MM.1S (cell line): ENCODE measurements at regions not wholly inside any gene's neighbourhood (a gene's known extent, or its start where the extent isn't known, plus 50 kb on each side); places are given as distances from the start of the nearest gene placed in this dataset.

Experiments used
- DNase-seq: peaks from one replicate; pipeline ENCODE4 v3.0.0-alpha.2; 2015
- H2AFZ ChIP-seq: fragments of 300-600 bp; sonication (generic); 2 replicates; pipeline ENCODE4 v1.6.0; 2016; ENCODE audit warnings: antibody characterized with exemption, low read length
- H3F3A ChIP-seq: fragments of 300-600 bp; sonication (generic); 2 replicates; pipeline ENCODE4 v1.6.1; 2016; ENCODE audit warnings: mild to moderate bottlenecking, antibody characterized with exemption, low read length, moderate library complexity, mixed read lengths; ENCODE audit not compliant: insufficient read depth
- H3K27ac ChIP-seq: fragments of 300-600 bp; sonication (generic); 2 replicates; pipeline ENCODE4 v1.5.1; 2016; ENCODE audit warnings: mild to moderate bottlenecking, low read length
- H3K27me3 ChIP-seq: fragments of 300-600 bp; sonication (generic); replicated peaks from 2 replicates; pipeline ENCODE4 v1.6.0; 2016; ENCODE audit warnings: low read length; ENCODE audit not compliant: insufficient read depth
- H3K36me3 ChIP-seq: fragments of 300-600 bp; sonication (generic); replicated peaks from 2 replicates; pipeline ENCODE4 v1.6.1; 2016; ENCODE audit warnings: mild to moderate bottlenecking, low read length, mixed read lengths; ENCODE audit not compliant: insufficient read depth
- H3K4me1 ChIP-seq: fragments of 300-600 bp; sonication (generic); 2 replicates; pipeline ENCODE4 v1.6.1; 2016; ENCODE audit warnings: low read length, mixed read lengths
- H3K4me2 ChIP-seq: fragments of 300-600 bp; sonication (generic); 2 replicates; pipeline ENCODE4 v1.6.0; 2016; ENCODE audit warnings: low read depth, low read length
- H3K4me3 ChIP-seq: fragments of 300-600 bp; sonication (generic); 2 replicates; pipeline ENCODE4 v1.5.1; 2016; ENCODE audit warnings: low read length, mixed read lengths
- H3K79me2 ChIP-seq: fragments of 300-600 bp; sonication (generic); 2 replicates; pipeline ENCODE4 v1.6.1; 2016; ENCODE audit warnings: mixed run types, low read length, mixed read lengths
- H3K9ac ChIP-seq: fragments of 300-600 bp; sonication (generic); 2 replicates; pipeline ENCODE4 v1.6.1; 2016; ENCODE audit warnings: low read length, mixed read lengths
- H3K9me2 ChIP-seq: fragments of 300-600 bp; sonication (generic); replicated peaks from 2 replicates; pipeline ENCODE4 v1.6.1; 2016; ENCODE audit warnings: mild to moderate bottlenecking, low read length, mixed read lengths; ENCODE audit not compliant: insufficient read depth
- H3K9me3 ChIP-seq: fragments of 300-600 bp; sonication (generic); replicated peaks from 2 replicates; pipeline ENCODE4 v1.6.1; 2016; ENCODE audit warnings: mild to moderate bottlenecking, low read length, mixed read lengths; ENCODE audit not compliant: insufficient read depth
- H4K20me1 ChIP-seq: fragments of 300-600 bp; sonication (generic); 2 replicates; pipeline ENCODE4 v1.6.1; 2016; ENCODE audit warnings: mild to moderate bottlenecking, low read length, moderate library complexity, mixed read lengths; ENCODE audit not compliant: insufficient read depth
- CTCF ChIP-seq: fragments of 300-600 bp; sonication (generic); IDR thresholded peaks from 2 replicates; pipeline ENCODE4 v1.5.1; 2016; ENCODE audit warnings: antibody characterized with exemption, low read length, mixed read lengths
- EZH2 ChIP-seq: fragments of 300-600 bp; sonication (generic); optimal IDR thresholded peaks from 2 replicates; pipeline ENCODE3; 2017; ENCODE audit warnings: low read depth, mild to moderate bottlenecking, antibody characterized with exemption, low read length, mixed read lengths
- EZH2phosphoT487 ChIP-seq: fragments of 300-600 bp; sonication (generic); IDR thresholded peaks from 2 replicates; pipeline ENCODE4 v1.6.1; 2018; ENCODE audit warnings: antibody characterized with exemption, low read length

GRCh38 chr4:96036781-96037180, 196.9 kb downstream of the PDHA2 start:
- no peak for TF ChIP-seq EZH2phosphoT487
- TF ChIP-seq CTCF, result no peak
- no peak for TF ChIP-seq EZH2
- no peaks in the 10 kb centered on the region for H3K4me1 ChIP-seq
- H3K9me3 ChIP-seq, result no peaks in the 10 kb centered on the region

GRCh38 chr4:96037705-96038104, 197.8 kb downstream of the PDHA2 start:
- Histone ChIP-seq H3K9ac (no peak overlapping the region), H3K4me3 (no peak overlapping the region), H4K20me1 (no peaks in the 10 kb centered on the region), H3K27me3 (no peaks in the 10 kb centered on the region), H3K9me2 (no peaks in the 10 kb centered on the region), H3K36me3 (no peaks in the 10 kb centered on the region; the same call in 1 of the 2 replicates), H3K27ac (no peak overlapping the region), H3F3A (no peaks in the 10 kb centered on the region), H2AFZ (no peak overlapping the region), H3K9me3 (no peaks in the 10 kb centered on the region), H3K79me2 (no peaks in the 10 kb centered on the region), H3K4me2 (no peak overlapping the region), H3K4me1 (no peaks in the 10 kb centered on the region)
- TF ChIP-seq CTCF (no peak), EZH2phosphoT487 (no peak), EZH2 (no peak)
- DNase-seq, result no peak

More at GRCh38 chr4:96036781-96037180, 196.9 kb downstream of the PDHA2 start:
- DNase-seq, result no peak
- no peaks in the 10 kb centered on the region for H4K20me1 ChIP-seq
- H3K4me2 ChIP-seq, result no peak overlapping the region
- no peak overlapping the region for H3K9ac ChIP-seq
- H3K27ac ChIP-seq, result no peak overlapping the region
- H3K36me3 ChIP-seq, result no peaks in the 10 kb centered on the region; the same call in 1 of the 2 replicates
- H2AFZ ChIP-seq, result no peak overlapping the region
- no peaks in the 10 kb centered on the region for H3F3A ChIP-seq
- H3K79me2 ChIP-seq, result no peaks in the 10 kb centered on the region
- no peaks in the 10 kb centered on the region for H3K9me2 ChIP-seq
- no peaks in the 10 kb centered on the region for H3K27me3 ChIP-seq
- no peak overlapping the region for H3K4me3 ChIP-seq

GRCh38 chr4:96039217-96039616, 199.3 kb downstream of the PDHA2 start:
- H4K20me1 ChIP-seq, result no peaks in the 10 kb centered on the region
- H3K79me2 ChIP-seq, result no peaks in the 10 kb centered on the region
- DNase-seq, result no peak
- H3K4me3 ChIP-seq, result no peak overlapping the region
- no peaks in the 10 kb centered on the region for H3K27me3 ChIP-seq
- no peak overlapping the region for H3K4me2 ChIP-seq
- H3K27ac ChIP-seq, result no peak overlapping the region
- TF ChIP-seq EZH2phosphoT487, result no peak
- H3K36me3 ChIP-seq, result no peaks in the 10 kb centered on the region; the same call in 1 of the 2 replicates
- H3K9me2 ChIP-seq, result no peaks in the 10 kb centered on the region
- no peaks in the 10 kb centered on the region for H3K9me3 ChIP-seq
- no peaks in the 10 kb centered on the region for H3F3A ChIP-seq
- H3K4me1 ChIP-seq, result no peaks in the 10 kb centered on the region
- H3K9ac ChIP-seq, result no peak overlapping the region
- H2AFZ ChIP-seq, result no peak overlapping the region

GRCh38 chr4:96039803-96040436, 200.0 kb downstream of the PDHA2 start:
- H3K27me3 ChIP-seq, result no peaks in the 10 kb centered on the region
- H3K4me2 ChIP-seq, result no peak overlapping the region
- TF ChIP-seq EZH2phosphoT487, result no peak
- H3K36me3 ChIP-seq, result no peaks in the 10 kb centered on the region; the same call in 1 of the 2 replicates
- DNase-seq, result no peak
- H3K9me3 ChIP-seq, result no peaks in the 10 kb centered on the region
- no peaks in the 10 kb centered on the region for H3K9me2 ChIP-seq
- no peaks in the 10 kb centered on the region for H4K20me1 ChIP-seq
- H3K27ac ChIP-seq, result no peak overlapping the region
- H3K9ac ChIP-seq, result no peak overlapping the region
- no peaks in the 10 kb centered on the region for H3F3A ChIP-seq
- no peaks in the 10 kb centered on the region for H3K79me2 ChIP-seq
- H3K4me3 ChIP-seq, result no peak overlapping the region
- no peaks in the 10 kb centered on the region for H3K4me1 ChIP-seq
- no peak overlapping the region for H2AFZ ChIP-seq
